ENCODE measurements at regions not wholly inside any gene's neighbourhood (a gene's known extent, or its start where the extent isn't known, plus 50 kb on each side); places are given as distances from the start of the nearest gene placed in this dataset.

DNA sequence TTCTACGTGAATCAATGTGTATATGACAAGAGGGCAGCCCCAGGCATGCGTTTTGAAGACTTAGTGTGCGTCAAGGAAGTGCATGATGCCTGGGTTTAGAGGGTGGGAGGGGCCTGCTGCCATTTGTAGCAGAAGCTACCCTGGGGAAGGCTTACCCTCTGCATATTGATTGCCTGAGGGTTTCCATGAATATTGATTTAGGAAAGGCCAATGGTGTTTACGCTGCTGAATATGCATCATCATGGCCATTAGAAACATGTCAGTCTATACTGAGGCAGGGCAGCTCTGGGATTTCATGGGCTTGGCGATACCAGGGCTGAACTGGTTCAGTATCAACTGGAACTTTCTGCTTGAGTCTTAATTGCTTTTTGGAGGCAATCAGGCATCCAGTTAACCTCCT lies 259.3 kb downstream of the DCDC2C start:
- ATAC-seq (no peak), DNase-seq (ENCODE audit: low spot score) (no peak), FAIRE-seq (no peak)
- H3K79me2 ChIP-seq (ENCODE audit: insufficient read depth, low read length), result no peaks in the 10 kb centered on the region
- H3K27me3 ChIP-seq (ENCODE audit: control insufficient read depth in 1 of 2, insufficient read depth in 2 of 2, low read length in 2 of 2), result peaks cover 4 to 16% of the 10 kb centered on the region in 2 experiments; a peak in 3 of 5 replicates
- no peak overlapping the region for H3K4me3 ChIP-seq (replicated peaks in 1 of 3; ENCODE audit: insufficient read depth in 1 of 3, low read depth in 2 of 3, low read length in 3 of 3)
- ChIA-PET CTCF (ENCODE audit: low intra/inter-chr PET ratio, low total read pairs) (no interaction called here), POLR2A (no interaction called here)
- 2% methylated on average over 5 of the region's 5 CpGs for WGBS (ENCODE audit: low lambda C conversion rate)
- H4K20me1 ChIP-seq (ENCODE audit: insufficient read depth, low read length), result no peaks in the 10 kb centered on the region
- no peak overlapping the region for H2AFZ ChIP-seq (ENCODE audit: low read length)
- in situ Hi-C loops (cut with HindIII; ENCODE audit: extremely low pct_ligation_motif_present, low pct_unique_long_range_greater_than_20kb), result no loop called here
- no peaks in the 10 kb centered on the region for H3K9me3 ChIP-seq (ENCODE audit: low read length)
- H3K9ac ChIP-seq (ENCODE audit: insufficient read depth, low read depth, low read length), result no peak overlapping the region
- H3K36me3 ChIP-seq (replicated peaks in 1 of 2; ENCODE audit: control insufficient read depth in 1 of 2, insufficient read depth in 2 of 2, low read length in 2 of 2), result no peaks in the 10 kb centered on the region
- BruUV-seq (replicated peaks), result no TSS peak
- intact Hi-C loops (cut with micrococcal nuclease; ENCODE audit: unreplicated experiment), result no loop called here
- no peaks in the 10 kb centered on the region for H3K4me1 ChIP-seq (ENCODE audit: insufficient read depth, low read length)
- H3K4me2 ChIP-seq (ENCODE audit: low read depth, low read length), result no peak overlapping the region
- H3K27ac ChIP-seq (ENCODE audit: extremely low read length, insufficient read depth, low read length), result no peak overlapping the region
- TF ChIP-seq PBX3 (CRISPR knock-in tag; IDR thresholded peaks at IDR 0.05; ENCODE audit: borderline replicate concordance), result no peak
- TF ChIP-seq RAD21 (CRISPR knock-in tag; IDR thresholded peaks at IDR 0.05), result no peak
- no peak for TF ChIP-seq ZBTB33 (CRISPR knock-in tag; IDR thresholded peaks at IDR 0.05)
- TF ChIP-seq ZNF576 (CRISPR knock-in tag; IDR thresholded peaks at IDR 0.05), result no peak
- TF ChIP-seq, protein P1, sequence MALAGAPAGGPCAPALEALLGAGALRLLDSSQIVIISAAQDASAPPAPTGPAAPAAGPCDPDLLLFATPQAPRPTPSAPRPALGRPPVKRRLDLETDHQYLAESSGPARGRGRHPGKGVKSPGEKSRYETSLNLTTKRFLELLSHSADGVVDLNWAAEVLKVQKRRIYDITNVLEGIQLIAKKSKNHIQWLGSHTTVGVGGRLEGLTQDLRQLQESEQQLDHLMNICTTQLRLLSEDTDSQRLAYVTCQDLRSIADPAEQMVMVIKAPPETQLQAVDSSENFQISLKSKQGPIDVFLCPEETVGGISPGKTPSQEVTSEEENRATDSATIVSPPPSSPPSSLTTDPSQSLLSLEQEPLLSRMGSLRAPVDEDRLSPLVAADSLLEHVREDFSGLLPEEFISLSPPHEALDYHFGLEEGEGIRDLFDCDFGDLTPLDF (CRISPR knock-in tag; IDR thresholded peaks at IDR 0.05), result no peak
- no peak for TF ChIP-seq ZNF383 (CRISPR knock-in tag; IDR thresholded peaks at IDR 0.05; ENCODE audit: borderline replicate concordance)
- TF ChIP-seq, protein P2, sequence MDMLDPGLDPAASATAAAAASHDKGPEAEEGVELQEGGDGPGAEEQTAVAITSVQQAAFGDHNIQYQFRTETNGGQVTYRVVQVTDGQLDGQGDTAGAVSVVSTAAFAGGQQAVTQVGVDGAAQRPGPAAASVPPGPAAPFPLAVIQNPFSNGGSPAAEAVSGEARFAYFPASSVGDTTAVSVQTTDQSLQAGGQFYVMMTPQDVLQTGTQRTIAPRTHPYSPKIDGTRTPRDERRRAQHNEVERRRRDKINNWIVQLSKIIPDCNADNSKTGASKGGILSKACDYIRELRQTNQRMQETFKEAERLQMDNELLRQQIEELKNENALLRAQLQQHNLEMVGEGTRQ (IDR thresholded peaks at IDR 0.05; ENCODE audit: low read depth, low read length), result no peak
- TF ChIP-seq, protein P2 (CRISPR knock-in tag; IDR thresholded peaks at IDR 0.05; ENCODE audit: borderline replicate concordance), result no peak
- no peak for TF ChIP-seq U2AF1 (optimal IDR thresholded peaks at IDR 0.05; ENCODE audit: low read depth, low read length)
- TF ChIP-seq ZNF558 (CRISPR knock-in tag; IDR thresholded peaks at IDR 0.05; ENCODE audit: borderline replicate concordance), result no peak
- no peak for TF ChIP-seq ZSCAN30 (CRISPR knock-in tag; IDR thresholded peaks at IDR 0.05)
- no peak for TF ChIP-seq SMARCC2 (IDR thresholded peaks at IDR 0.05)
- TF ChIP-seq NR1H2 (CRISPR knock-in tag; IDR thresholded peaks at IDR 0.05; ENCODE audit: borderline replicate concordance, low read depth), result no peak
- TF ChIP-seq CEBPZ (IDR thresholded peaks at IDR 0.05; ENCODE audit: low read length), result no peak
- TF ChIP-seq REXO4 (CRISPR knock-in tag; IDR thresholded peaks at IDR 0.05; ENCODE audit: borderline replicate concordance), result no peak
